DOHH2 (cell line): ENCODE measurements at regions not wholly inside any gene's neighbourhood (a gene's known extent, or its start where the extent isn't known, plus 50 kb on each side); places are given as distances from the start of the nearest gene placed in this dataset.

ENCODE experiments used
- H3F3A ChIP-seq: fragments of 200-600 bp; sonication (generic), shearing (Covaris generic); 2 replicates; pipeline ENCODE4 v1.6.0; 2016; ENCODE audit warnings: antibody characterized with exemption, mild to moderate bottlenecking; ENCODE audit not compliant: control insufficient read depth, insufficient read depth
- H3K27ac ChIP-seq: fragments of 200-600 bp; sonication (generic); 2 replicates; pipeline ENCODE4 v1.5.1; 2014; ENCODE audit warnings: low read depth, mild to moderate bottlenecking, low read length, moderate library complexity
- H3K27me3 ChIP-seq: fragments of 200-600 bp; sonication (generic); 2 replicates; pipeline ENCODE4 v1.6.1; 2014; ENCODE audit warnings: mild to moderate bottlenecking, low read length, mixed read lengths; ENCODE audit not compliant: control insufficient read depth
- H3K36me3 ChIP-seq: fragments of 200-600 bp; sonication (generic); 2 replicates; pipeline ENCODE4 v1.6.1; 2014; ENCODE audit warnings: mild to moderate bottlenecking, low read length, moderate library complexity, mixed read lengths; ENCODE audit not compliant: control insufficient read depth
- H3K4me1 ChIP-seq: fragments of 200-600 bp; sonication (generic); 2 replicates; pipeline ENCODE4 v1.6.1; 2014; ENCODE audit warnings: mild to moderate bottlenecking, low read length, mixed read lengths; ENCODE audit not compliant: control insufficient read depth
- H3K4me2 ChIP-seq: fragments of 200-600 bp; sonication (generic); 2 replicates; pipeline ENCODE4 v1.6.0; 2014; ENCODE audit warnings: mild to moderate bottlenecking, low read length, moderate library complexity
- H3K4me3 ChIP-seq: fragments of 200-600 bp; sonication (generic); 2 replicates; pipeline ENCODE4 v1.5.1; 2014; ENCODE audit warnings: mild to moderate bottlenecking, low read length, mixed read lengths
- H3K79me2 ChIP-seq: fragments of 200-600 bp; sonication (generic); 2 replicates; pipeline ENCODE4 v1.6.1; 2014; ENCODE audit warnings: mild to moderate bottlenecking, low read length, mixed read lengths; ENCODE audit not compliant: control insufficient read depth
- H3K9me2 ChIP-seq: fragments of 200-600 bp; sonication (generic); replicated peaks from 2 replicates; pipeline ENCODE4 v1.6.1; 2014; ENCODE audit warnings: mild to moderate bottlenecking, low read length, mixed read lengths; ENCODE audit not compliant: control insufficient read depth
- H3K9me3 ChIP-seq: fragments of 200-600 bp; sonication (generic); 2 replicates; pipeline ENCODE4 v1.6.1; 2014; ENCODE audit warnings: antibody characterized with exemption, low read length, mixed read lengths; ENCODE audit not compliant: control insufficient read depth, insufficient read depth
- H4K20me1 ChIP-seq: fragments of 200-600 bp; sonication (generic); 2 replicates; pipeline ENCODE4 v1.6.0; 2014; ENCODE audit warnings: low read depth, mild to moderate bottlenecking, antibody characterized with exemption, low read length, moderate library complexity; ENCODE audit not compliant: control insufficient read depth, insufficient read depth
- CTCF ChIP-seq: fragments of 200-600 bp; sonication (generic); IDR thresholded peaks from one replicate; pipeline ENCODE4 v1.5.1; 2014; ENCODE audit warnings: antibody characterized with exemption, mild to moderate bottlenecking, low read depth, low read length; ENCODE audit not compliant: poor library complexity, severe bottlenecking
- EZH2phosphoT487 ChIP-seq: fragments of 200-600 bp; sonication (generic); IDR thresholded peaks from 2 replicates; pipeline ENCODE4 v1.6.1; 2017; ENCODE audit warnings: borderline replicate concordance, mild to moderate bottlenecking, antibody characterized with exemption, low read length, moderate library complexity, mixed read lengths

- H3K9me2 ChIP-seq = no peaks in the 10 kb centered on the region; the same call in 1 of the 2 replicates
Measured at GRCh38 chr18:53935399-53935798, 289.1 kb downstream of the MBD2 start.

GRCh38 chr18:53920312-53921075, 304.0 kb downstream of the MBD2 start:
- no peaks in the 10 kb centered on the region for H3K27me3 ChIP-seq
- TF ChIP-seq CTCF (no peak), EZH2phosphoT487 (no peak)
- H4K20me1 ChIP-seq = no peaks in the 10 kb centered on the region
- H3F3A ChIP-seq = no peaks in the 10 kb centered on the region
- H3K4me1 ChIP-seq = no peaks in the 10 kb centered on the region
- no peaks in the 10 kb centered on the region for H3K79me2 ChIP-seq
- H3K4me3 ChIP-seq = no peak overlapping the region
- H3K9me2 ChIP-seq = no peaks in the 10 kb centered on the region
- H3K27ac ChIP-seq = no peak overlapping the region
- H3K4me2 ChIP-seq = no peak overlapping the region
- peaks cover 4% of the 10 kb centered on the region; the same call in 1 of the 2 replicates for H3K9me3 ChIP-seq
- no peaks in the 10 kb centered on the region for H3K36me3 ChIP-seq

More at GRCh38 chr18:53935399-53935798, 289.1 kb downstream of the MBD2 start:
- H4K20me1 ChIP-seq = no peaks in the 10 kb centered on the region
- no peaks in the 10 kb centered on the region for H3F3A ChIP-seq
- no peaks in the 10 kb centered on the region for H3K27me3 ChIP-seq
- no peak overlapping the region for H3K4me2 ChIP-seq
- H3K9me3 ChIP-seq = no peaks in the 10 kb centered on the region
- H3K79me2 ChIP-seq = no peaks in the 10 kb centered on the region
- TF ChIP-seq CTCF = no peak
- TF ChIP-seq EZH2phosphoT487 = no peak
- H3K4me1 ChIP-seq = no peaks in the 10 kb centered on the region
- H3K36me3 ChIP-seq = no peaks in the 10 kb centered on the region
- H3K4me3 ChIP-seq = no peak overlapping the region
- H3K27ac ChIP-seq = no peak overlapping the region

GRCh38 chr18:53918091-53918490, 306.4 kb downstream of the MBD2 start:
- Histone ChIP-seq H3K4me1 (no peaks in the 10 kb centered on the region), H3K79me2 (no peaks in the 10 kb centered on the region)

More at GRCh38 chr18:53918091-53918490, 306.4 kb downstream of the MBD2 start:
- Histone ChIP-seq H3K4me2 (no peak overlapping the region), H4K20me1 (no peaks in the 10 kb centered on the region), H3F3A (no peaks in the 10 kb centered on the region), H3K27ac (no peak overlapping the region), H3K9me2 (no peaks in the 10 kb centered on the region), H3K36me3 (no peaks in the 10 kb centered on the region), H3K4me3 (no peak overlapping the region), H3K27me3 (no peaks in the 10 kb centered on the region), H3K9me3 (peaks cover 4% of the 10 kb centered on the region; the same call in 1 of the 2 replicates)
- TF ChIP-seq EZH2phosphoT487 (no peak), CTCF (no peak)
